Right lobe of liver (tissue), 4 donors: ENCODE measurements at regions not wholly inside any gene's neighbourhood (a gene's known extent, or its start where the extent isn't known, plus 50 kb on each side); places are given as distances from the start of the nearest gene placed in this dataset.

Source experiments
- CTCF ChIP-seq, 4 donors: fragments of 200-600 bp in 3 of 4; fragments of 450-650 bp in 1 of 4; IDR thresholded peaks; one replicate each; pipeline versions ENCODE4 v1.5.1 to v1.8.0; 2016 to 2022; ENCODE audit warnings: antibody characterized with exemption in 4 of 4, mild to moderate bottlenecking in 2 of 4
- POLR2A ChIP-seq: fragments of 450-650 bp; IDR thresholded peaks from one replicate; pipeline ENCODE4 v1.6.1; 2017; ENCODE audit warnings: antibody characterized with exemption, mild to moderate bottlenecking
- donor health status: DM: no; HTN: no; CAD: no.
- donor health status: DM: no; HTN: no; CAD: no.
- donor health status: DM: no; HTN: yes; CAD: no.

GRCh38 chr19:31641591-31641990 lies 292.4 kb upstream of the TSHZ3 start:
- TF ChIP-seq POLR2A (no peak), CTCF (IDR thresholded peaks at IDR 0.05) (no peak)
